ENCODE measurements at regions not wholly inside any gene's neighbourhood (a gene's known extent, or its start where the extent isn't known, plus 50 kb on each side); places are given as distances from the start of the nearest gene placed in this dataset.
"Not testable (repeated sequence)": the region's sequence is repeated elsewhere in the genome, so short reads cannot be mapped to it uniquely, and the experiment has no call there.

DNA sequence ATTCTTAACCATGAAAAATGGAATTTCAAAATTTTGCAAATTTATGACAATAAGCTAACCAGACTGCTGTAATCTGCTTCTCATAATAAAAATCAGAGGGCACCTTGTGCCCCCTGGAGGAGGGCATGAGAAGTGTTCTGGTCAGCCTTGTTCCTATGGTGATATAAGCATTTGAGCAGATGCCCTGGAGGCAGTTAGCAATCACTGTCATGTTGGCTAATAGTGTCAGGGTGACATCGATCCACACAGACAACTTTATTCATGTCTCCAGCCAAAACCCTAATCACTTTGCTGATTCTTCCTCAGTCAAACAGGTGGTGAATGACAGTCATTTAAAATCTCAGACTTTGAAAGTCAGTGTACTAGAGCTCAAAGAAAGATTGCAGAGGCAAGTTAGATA is 943.0 kb downstream of the GALC start:
- DNase-seq (ENCODE audit: low read depth), result peak; percentile 29

DNA sequence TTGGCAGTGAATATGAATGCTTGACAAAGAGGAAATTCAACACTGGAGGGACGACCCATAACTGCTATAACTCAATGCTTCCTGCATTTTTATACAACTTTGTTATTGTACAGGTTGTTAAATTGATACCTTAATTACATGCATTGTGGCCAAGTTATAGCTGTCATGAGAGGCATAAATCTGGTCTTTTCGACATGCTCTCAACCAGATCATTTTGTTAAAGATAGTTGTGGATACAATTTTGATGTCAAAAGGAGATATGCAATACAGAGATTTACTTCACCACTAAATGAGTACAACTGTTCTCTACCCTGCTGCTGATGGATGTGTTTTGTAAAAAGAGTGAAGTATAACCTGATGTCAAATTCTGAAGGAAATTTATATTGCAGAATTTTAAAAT is 946.0 kb downstream of the GALC start:
- DNase-seq (ENCODE audit: low read depth), result no peak

DNA sequence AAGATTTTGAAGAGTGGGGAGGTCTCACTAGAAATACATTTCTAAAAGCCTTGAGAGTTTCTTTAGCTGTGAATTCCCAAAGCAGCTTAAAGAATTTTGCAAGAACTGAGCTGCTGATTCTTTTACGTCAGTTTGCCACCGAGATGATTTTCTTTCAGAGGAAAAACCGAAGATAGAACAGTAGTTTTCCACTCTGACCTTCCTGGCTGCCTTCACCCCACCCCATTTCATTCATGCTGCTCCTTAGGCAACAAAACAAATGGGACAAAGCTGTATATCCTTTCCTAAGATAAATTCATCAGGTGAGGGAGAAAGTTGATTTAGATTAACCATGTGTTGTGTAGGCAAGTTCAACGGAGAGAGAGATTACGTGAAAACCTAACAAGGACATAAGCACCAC is 947.0 kb downstream of the GALC start:
- no peak for DNase-seq (ENCODE audit: low read depth)

DNA sequence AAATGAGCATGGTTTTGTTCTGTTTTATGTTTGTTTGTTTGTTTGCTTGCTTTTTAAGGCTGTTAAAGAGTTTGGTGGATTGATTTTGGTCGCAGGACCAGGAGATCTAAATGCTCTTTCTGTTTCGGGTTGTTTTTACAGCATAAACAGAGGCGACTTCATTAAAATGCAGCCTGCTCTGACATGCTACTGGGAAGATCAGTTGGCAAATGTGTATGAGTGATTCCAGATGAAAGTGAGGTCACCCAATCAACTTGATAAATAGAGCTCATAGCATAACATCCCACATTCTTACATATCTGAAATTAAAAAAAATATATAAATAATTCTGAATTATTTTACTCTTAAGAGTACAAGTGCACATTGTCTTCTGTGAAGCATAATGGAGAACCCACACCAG is 947.7 kb downstream of the GALC start:
- DNase-seq (ENCODE audit: low read depth), result no peak

DNA sequence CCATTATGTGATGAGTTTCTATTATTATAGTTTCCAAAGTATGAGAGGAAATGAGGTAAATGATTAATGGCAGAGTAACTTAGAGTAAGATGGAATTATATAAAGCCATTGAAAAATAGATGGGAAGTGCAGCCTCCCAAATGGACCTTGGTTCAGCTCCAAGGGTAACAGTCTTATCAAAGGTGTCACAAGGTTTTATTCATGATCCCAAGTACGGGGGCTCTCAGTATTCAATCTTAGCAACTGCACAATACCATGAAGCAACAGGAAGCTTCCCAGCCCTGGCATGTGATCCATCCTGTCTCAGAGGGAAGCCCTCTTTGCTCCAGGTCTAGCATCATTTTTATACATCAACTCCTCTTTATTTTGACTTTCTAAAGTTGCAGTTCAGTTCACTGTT is 948.2 kb downstream of the GALC start:
- DNase-seq (ENCODE audit: low read depth), result no peak

DNA sequence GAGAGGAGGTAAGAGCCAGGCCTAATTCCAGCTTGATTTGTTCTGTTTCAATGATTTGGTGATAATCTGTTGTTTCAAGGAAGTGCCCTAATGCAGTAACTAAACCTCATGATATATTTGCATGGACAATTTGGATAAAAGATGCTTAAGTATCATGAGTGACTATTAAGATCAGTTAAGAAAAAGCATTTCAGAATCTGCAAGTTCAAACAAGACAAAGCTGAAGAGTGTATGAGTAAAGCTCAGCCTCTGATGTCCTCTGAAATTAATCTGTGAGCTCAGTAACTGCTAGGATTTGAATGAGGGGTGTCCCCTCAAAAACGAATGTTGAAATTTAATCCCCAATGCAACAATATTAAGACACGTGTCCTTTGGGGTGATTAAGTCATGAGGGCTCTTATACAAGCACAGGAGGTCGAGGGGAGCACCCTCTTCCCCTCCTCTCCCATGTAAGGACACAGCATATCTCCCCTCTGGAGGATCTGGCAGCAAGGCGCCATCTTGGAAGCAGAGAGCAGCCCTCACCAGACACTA is 949.2 kb downstream of the GALC start:
- DNase-seq (ENCODE audit: low read depth), result no peak

DNA sequence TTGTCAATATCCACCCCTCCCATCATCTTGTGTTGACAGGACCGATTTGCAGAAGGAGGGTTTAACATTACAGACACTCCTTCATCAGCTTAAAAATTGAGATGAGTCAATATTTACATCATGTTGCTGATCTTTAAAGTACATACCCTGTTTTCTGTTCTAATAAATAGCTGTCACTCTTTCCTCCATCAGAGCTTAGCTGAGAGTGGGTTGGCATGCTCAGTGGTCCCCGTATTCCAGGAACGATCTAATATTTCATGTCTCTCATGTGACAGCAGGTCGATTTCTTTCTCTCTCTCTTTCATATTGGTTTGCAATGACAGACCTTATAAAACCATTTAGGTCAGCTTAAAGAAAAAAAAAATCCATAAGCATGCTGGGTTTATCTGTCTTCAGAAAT is 950.6 kb downstream of the GALC start:
- no peak for DNase-seq (ENCODE audit: low read depth)

DNA sequence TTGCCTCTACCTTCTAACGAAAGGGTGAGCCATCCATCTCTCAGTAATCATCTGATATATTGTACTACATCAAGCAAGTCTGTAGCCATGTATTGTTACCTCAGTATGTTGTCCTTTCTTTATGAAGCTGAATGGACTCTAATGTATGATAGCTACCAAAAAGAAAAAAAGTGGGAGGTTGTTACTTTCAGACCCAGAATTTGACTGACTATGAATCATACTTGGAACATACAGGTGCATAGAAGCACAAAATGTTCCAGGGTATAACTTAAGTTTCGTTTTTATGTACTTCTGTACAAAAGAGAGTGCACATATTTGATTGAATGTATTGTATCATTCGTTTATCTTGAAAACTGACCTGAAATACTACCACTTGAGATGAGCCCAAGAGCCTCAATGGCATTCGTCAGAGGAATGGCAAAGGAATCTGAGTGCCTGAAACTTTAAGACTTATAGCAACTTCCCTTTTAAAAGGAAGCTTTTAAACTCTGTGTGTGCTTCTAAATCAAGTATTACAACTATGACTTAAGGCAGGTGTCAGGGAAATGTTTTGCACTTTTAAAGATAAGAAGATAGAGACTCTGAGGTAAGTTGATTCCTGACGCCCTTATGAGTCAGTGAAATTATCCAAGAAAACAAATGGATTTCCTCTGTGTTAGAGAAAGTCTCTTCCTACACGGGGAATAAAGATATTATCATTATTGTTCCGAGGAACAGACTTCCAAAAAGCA is 951.5 kb downstream of the GALC start:
- no peak for DNase-seq (ENCODE audit: low read depth)

DNA sequence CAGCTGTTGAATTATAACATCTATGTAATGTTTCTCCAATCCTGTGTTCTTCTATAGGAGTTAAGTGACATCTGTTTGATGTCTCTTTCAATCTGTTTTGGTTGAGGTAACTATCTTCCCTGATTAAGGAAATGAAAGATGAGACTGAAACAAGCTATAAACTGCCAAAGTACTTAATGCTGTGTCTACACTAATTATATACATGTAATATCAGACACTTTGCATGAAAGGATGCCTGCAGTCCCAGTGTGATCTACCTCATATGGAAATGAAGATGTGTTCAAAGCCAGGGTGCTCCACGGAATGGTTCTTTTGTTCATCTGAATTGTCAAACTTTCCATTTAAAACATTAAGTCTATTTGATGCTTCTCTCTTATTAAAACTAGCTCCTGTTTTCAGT is 958.3 kb downstream of the GALC start:
- DNase-seq (ENCODE audit: low read depth), result no peak

DNA sequence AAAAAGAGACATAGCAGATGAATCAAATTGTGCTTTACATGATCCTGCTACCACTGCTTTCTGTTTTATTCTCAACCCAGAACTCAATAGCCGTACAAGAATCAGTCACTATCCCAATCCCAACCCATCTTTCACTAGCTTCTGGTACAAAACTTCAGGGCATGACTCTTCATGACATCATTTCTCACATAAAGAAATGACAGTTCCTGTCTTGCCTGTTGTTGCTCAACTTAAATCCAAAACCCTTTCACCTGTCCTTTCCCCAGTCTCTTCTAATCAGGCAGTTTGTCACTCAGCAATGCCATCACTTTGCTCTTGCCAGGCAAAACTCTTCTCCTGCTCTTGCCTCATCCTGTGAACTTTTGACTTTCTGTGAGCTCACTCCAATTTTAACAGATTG is 962.8 kb downstream of the GALC start:
- DNase-seq (ENCODE audit: low read depth), result no peak

DNA sequence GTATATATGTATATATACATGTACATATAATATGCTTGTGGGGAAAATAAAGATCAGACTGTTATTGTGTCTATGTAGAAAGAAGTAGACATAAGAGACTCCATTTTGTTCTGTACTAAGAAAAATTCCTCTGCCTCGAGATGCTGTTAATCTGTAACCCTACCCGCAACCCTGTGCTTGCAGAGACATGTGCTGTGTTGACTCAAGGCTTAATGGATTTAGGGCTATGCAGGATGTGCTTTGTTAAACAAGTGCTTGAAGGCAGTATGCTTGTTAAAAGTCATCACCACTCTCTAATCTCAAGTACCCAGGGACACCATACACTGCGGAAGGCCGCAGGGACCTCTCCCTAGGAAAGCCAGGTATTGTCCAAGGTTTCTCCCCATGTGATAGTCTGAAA is 972.9 kb downstream of the GALC start:
- DNase-seq (ENCODE audit: low read depth), result not testable (repeated sequence)

DNA sequence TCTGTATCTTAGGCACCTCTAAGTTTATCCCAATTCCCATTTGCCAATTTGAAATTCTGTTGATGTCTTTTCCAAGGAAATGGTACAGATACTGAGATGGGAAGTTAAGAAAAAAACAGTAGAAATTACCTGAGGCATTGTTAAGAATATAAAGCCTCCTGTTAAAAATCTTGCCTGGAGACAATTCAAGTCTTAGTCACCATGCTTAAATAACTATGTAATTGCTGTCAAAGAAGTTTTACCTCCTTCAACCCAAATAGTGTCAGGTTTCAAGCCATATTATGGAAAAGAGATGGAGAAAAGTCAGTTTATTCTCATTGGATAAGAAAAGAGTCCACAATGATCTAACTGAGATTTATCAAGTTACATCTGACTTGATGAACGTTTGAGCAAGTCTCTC is 974.7 kb downstream of the GALC start:
- no peak for DNase-seq (ENCODE audit: low read depth)

DNA sequence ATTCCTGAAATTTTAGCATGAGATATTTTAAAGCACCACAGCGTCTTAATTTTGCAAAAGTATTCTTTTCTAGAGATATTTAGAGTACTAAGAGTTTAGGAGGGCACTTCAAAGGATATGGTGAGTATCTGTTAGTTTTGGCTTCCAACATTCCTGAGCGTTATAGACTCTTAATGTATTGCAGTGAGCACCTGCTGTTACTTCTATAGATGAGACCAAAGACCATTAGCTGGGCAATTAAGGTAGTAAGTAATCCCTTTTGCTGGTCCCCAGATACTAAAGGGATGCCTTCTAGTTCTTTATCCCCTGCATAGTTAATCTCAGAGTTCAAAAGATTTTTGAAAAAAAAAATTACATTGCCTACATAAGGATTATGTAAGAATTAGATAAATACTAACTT is 975.6 kb downstream of the GALC start:
- no peak for DNase-seq (ENCODE audit: low read depth)

DNA sequence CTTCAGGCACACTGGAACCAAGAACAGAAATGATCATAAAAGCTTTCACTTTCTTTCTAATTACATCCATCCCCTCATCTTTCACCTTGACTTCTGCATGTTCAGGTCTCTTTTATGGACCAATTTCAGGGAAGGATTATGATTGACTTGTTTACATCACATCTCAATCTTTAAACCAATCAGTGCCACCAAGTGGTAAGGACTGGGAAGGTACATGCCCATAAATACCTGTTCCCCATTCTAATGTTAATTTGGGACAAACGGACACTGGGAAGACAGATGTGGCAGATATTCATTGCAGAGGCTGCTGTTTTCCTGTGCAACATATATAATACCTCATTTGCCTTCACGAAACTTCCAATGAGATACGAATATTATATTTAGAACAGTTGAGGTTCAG is 978.1 kb downstream of the GALC start:
- DNase-seq (ENCODE audit: low read depth), result no peak

DNA sequence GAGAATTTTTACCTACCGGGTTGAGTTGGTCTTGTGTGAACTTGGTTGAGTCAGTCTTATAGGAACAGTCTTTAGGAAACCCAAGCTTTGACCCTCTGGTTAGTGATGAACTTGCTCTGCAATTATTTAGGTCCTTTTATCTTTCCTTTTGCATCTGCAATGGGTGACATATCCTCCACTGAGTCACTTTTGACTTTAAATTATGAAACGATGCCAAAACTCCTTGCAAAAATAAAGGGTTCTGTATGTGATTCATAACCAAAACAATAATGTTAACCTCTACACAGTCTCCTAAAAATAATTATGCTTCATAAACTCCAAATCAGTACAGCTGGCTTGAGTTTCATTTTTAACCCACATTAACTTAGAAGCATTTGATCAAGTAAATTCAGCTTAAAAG is 979.4 kb downstream of the GALC start:
- peak; percentile 42 for DNase-seq (ENCODE audit: low read depth)

DNA sequence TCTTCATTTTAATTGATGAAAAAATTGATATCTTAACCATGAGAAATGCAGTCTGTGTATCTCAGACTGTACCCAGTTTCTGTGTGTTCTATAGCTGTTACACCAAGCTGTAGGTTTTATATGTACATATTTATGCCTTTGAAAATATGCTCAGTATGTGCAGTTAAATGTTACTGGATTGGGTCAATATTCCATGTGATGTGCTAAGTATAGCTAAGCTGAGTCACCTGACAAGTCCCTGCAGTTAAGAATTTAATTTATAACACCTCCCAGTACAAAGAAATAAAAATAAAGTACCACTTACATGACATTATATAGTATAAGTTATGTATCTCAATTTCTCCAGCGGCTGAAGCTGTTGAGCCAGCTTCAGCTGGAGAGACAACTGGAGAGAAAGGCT is 984.0 kb downstream of the GALC start:
- no peak for DNase-seq (ENCODE audit: low read depth)

DNA sequence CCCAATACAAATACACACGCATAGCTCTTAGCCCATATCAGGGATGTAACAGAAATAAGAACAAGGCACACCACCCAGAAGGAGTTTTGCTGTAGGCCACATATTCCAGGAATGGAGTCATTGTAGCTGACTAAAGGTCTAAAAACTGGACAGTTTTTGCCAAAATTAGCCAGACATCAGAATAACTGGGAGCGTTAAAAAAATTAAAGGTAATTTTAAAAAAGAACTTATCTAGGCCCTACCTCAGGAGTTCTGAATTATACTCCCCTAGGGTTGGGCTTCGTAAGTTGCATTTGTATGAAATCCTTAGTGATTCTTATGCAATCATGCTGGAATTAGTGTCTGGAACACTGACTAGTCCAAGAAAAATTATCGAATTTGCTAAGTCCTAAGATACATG is 987.7 kb downstream of the GALC start:
- DNase-seq (ENCODE audit: low read depth), result peak; percentile 31

DNA sequence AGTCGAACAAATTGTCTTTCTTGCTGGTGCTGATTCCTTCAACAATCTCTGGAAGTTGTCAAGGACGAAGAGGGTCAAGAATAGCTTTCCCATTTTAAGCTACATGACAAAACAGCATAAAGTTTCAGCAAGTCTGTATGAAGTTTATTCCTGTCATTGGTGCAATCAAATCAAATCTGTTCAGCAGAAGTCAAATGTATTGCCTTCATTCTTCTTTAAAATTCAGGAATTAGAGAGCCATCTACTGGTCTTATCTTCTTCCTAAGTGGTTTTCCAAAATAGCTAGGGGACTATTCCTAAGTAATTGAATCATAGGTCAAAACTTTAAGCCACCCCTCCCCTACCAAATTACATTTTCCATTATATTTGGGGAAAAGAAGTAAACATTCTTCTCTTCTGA is 990.2 kb downstream of the GALC start:
- DNase-seq (ENCODE audit: low read depth), result no peak

DNA sequence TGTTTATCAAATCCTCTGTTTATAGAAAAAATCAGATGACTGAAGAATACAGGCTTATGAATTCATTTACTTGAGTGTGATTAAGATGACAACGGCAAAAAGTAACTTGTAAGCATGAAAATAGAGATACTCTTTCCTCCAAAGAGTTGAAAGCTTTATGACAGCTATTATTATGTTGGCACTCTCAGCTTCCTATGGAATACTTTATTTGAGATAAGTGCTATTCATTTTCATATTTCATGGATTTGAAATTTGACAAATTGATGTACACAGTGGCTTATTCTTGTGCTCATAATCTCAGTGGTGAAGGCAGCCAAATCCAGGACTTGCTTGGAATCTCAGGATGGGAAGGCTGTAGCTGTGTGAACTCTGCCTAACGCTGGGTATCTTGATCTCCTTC is 991.6 kb downstream of the GALC start:
- no peak for DNase-seq (ENCODE audit: low read depth)

DNA sequence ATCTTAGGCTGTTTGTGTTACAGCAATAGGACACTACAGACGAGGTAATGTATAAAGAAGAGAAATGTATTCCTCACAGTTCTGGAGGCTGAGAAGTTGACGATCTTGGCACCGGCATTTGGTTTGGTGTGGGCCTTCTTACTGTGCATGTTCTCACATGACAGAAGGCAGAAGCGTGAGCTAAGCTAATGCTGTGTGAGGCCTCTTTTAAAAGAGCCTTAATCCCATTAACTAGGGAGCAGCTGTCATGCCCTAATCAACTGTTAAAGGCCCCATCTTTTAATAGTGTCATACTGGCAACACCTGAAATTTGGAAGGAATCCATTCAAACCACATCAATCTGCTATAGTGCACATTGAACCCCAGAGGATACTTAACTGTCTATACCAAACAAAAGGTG is 992.9 kb downstream of the GALC start:
- DNase-seq (ENCODE audit: low read depth), result no peak

DNA sequence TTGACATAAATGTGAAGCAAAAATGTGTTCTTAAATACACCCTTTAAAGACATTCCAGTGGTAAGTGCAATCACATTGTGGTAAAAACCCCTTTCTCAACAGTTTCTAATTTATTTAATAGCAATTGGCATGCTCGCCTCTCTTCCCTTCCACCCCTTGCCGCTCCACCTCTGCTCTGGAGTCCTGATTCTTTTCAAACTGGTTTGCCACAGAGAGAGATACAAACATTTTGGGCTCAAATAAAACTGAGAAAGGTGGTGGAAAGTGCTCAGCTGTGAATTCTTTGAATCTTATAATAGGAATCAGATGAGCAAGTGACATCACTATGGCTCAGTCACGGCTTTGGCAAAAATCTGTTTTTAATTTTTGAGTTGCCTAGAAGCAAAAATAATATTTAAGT is 993.9 kb downstream of the GALC start:
- peak; percentile 66 for DNase-seq (ENCODE audit: low read depth)

DNA sequence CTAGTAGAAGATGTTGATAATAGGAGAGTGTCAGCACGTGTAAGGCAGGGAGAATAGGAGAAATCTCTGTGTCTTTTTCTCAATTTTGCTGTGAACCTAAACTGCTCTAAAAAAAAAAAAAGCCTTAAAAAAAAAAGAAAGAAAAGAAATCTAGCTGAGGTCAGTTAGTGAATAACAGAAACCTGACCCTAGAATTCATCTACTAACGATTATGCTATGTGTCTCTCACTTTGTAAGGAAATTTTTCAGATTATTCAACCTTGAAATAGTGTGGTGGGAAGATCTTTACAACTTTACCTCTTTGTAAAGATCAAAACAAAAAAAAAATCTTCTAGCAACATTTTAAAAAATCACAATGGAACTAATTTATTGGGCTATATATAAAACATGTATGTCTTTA is 995.7 kb downstream of the GALC start:
- no peak for DNase-seq (ENCODE audit: low read depth)

DNA sequence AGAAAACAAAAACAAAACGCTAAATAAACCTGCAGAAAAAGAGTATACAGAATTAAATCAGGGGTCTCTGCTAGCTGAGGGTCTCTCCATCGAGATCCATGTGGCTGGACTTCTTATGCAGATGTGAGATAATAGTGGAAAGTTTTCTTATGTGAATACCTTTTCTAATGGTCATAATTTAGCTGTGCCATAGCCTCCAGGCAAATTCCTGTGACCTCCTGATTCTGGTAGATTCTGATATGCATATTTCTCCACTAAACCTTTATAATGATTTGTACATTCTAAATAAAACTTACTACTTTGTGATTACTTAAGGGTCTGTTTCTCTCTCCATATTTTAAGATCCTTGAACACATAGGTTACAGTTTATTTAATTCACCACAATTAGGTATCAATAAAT is 1002.6 kb downstream of the GALC start:
- DNase-seq (ENCODE audit: low read depth), result no peak

DNA sequence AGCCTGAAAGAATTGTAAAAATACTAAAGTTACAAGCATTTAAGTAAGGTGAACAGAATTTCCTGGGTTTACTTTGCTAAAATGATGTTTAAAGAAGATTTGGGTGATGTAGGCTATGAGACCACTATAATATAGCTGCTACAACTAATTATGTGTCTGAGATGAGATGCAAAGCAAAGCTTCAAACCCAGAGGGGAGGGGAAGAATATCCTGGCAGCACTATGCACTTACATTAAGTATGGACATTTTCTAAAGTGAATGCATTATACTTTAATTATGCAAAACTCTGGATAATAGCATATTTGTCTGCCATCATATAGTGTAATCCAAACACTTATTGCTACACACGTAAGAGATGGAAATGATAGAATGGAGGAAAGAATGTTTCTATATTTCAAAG is 1003.7 kb downstream of the GALC start:
- no peak for DNase-seq (ENCODE audit: low read depth)

DNA sequence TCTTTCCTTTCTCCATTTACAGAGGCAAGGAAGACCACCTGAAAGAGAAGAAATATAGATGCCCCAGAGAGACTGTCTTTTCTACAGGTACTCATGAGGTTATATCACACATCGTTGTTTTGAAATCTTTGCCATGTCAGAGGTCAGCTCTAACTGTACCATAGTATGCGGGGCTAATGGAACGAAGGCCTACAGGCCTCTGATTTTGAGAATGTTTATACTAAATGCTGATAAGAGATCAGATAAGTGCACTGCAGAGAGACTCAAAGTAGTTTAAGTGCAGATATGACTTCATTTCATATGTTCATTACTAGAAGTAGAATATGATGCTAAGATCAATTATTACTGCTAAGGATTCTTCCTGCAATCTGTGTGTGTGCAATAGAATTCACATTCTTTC is 1005.0 kb downstream of the GALC start:
- no peak for DNase-seq (ENCODE audit: low read depth)

Data from fibroblast of gingiva (primary cell).